MM.1S (cell line): ENCODE measurements at regions not wholly inside any gene's neighbourhood (a gene's known extent, or its start where the extent isn't known, plus 50 kb on each side); places are given as distances from the start of the nearest gene placed in this dataset.

Experiments used
- CTCF ChIP-seq: fragments of 300-600 bp; sonication (generic); IDR thresholded peaks from 2 replicates; pipeline ENCODE4 v1.5.1; 2016; ENCODE audit warnings: antibody characterized with exemption, low read length, mixed read lengths
- EZH2 ChIP-seq: fragments of 300-600 bp; sonication (generic); optimal IDR thresholded peaks from 2 replicates; pipeline ENCODE3; 2017; ENCODE audit warnings: low read depth, mild to moderate bottlenecking, antibody characterized with exemption, low read length, mixed read lengths

- TF ChIP-seq CTCF (no peak), EZH2 (no peak)
Measured at GRCh38 chr6:23394681-23395080, 731.3 kb upstream of the NRSN1 start.
